NCI-H1105 (cell line): ENCODE measurements at regions not wholly inside any gene's neighbourhood (a gene's known extent, or its start where the extent isn't known, plus 50 kb on each side); places are given as distances from the start of the nearest gene placed in this dataset.

Experiments used
- DNase-seq: peaks from one replicate; lab custom pipeline; 2025; lab: John Stamatoyannopoulos, UW

DNA sequence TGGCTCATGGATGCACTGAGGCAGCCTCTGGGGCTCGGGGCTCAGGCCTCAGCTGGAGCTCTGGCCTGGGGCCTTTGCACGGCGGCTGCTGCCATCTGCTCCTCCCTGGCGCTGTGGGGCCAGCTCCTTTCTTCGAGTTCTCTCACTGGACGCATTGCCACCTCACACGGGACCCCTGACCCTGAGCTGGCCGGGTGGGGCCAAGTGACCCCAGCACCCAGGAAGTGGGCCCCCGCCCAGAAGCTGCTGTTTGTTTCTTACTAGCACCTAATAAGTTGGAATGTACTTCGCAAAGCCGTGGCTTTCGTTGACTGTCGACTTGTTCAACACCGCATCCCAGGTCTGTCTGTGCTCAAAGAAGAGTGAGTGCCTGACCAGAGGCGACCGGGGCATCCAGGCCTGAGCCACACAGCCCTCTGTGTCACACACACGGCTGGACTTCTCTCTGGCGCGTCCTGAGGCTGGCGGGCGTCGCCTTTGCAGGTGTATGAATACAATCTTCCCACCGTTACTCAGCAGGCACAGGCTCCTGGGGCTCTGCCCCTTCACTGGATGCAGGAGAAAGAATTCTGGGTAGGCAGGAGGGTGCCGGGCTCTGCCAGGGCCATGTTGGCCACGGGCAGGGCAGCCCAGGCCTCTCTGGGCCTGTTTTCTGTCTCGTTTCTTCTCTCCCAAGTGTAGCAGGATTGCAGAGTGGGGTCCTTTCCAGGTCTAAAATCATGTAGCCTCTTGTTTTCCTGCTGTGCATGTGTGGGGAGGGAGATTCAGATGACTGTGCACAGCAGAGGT is 112.9 kb downstream of the DLL1 start:
- no peak for DNase-seq

DNA sequence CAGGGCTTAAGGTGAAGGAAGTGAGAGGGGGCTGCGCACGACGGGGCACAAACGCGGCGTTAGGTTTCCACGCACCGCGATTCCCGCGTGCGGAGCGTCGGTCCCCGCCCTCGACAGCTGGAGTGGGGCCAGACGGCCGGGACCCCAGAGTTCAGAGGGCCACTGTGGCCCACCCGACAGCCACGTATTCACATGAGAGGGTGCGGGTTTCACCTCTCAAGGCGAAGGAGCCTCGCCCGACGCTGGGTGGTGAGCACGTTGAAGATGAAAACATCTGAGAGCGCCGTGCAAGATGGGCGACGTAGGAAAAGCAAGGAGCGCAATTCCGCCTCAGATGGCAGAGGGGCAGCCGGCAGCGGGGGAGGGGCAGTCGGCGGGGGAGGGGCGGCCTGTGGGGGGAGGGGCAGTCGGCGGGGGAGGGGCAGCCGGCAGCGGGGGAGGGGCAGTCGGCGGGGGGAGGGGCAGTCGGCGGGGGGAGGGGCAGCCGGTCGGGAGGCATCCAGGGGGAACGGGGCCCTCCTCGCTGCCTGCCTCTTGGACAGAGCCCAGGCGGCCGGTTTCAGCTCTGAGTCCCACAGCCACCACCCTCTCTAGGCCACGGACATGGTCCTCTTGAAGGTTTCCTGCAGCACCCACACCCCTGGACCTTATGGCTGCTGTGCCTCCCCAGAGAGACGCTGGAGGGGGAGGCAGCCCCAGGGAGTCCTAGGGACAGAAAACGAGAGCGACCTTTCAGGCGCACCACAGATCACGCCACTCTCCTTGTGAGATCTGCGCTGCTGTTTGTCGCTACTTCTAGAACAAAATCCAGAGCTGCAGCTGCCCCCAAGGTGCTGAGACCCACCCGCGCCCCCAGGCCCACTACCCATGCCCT is 113.7 kb downstream of the DLL1 start:
- no peak for DNase-seq

DNA sequence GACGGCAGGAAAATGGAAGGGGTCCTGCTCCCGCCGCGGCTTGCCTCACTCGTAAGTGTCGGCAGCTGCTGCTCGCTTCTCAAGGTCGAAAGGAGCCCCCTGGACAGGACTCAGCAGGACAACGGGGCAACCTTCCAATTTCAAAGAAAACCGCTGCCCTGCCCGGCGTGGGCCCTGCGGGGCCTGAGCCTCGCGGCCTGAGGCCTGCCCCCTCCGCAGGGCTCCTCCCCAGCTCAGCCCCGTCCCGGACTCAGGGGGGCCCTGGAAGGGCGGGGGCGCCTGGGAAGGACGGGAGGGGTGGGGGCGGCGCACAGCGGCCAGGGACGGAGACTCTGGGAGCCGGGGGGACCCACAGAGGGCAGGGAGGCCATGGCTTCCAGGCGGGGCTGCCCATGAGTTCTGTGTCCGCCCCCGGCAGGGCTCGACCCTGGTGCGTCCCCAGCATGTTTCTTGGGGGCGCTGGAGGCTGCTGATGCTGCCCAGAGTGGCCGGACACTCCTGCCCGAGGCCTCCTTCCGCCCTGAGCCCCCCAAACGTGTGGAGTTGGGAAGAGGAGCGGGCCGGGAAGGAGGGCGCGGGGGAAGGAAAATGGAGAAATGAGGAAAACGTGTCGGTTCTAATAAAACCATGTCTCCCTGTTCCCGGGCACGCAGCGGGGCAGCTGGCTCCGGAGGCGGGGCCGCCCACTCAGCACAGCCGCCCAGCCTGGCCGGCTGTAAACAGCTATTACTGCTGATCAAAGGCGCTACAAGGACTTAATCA is 114.6 kb downstream of the DLL1 start:
- no peak for DNase-seq

DNA sequence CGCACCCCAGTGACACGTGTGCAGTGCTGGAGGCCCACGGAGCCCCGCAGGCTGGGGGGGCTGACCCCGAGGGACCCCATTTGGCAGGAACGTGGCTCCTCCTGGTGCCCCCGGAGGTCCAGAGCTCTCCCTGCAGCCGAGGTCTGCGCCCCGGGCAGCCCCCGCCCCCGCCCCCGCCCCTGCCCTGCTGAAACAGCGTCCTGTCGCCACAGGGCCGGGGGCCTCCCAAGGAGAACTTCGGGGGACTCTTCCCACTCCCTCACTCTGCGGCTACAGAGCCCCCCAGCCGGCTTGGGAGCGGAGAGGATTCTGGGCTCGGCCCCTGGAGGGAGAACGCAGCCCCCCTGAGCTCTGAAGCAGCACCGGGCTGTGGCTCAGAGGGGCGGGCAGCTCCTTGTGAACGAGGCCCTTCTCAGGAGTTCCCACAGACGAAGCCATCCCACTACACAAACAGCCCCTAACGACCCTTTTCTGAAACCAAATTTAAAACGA is 115.2 kb downstream of the DLL1 start:
- DNase-seq, result no peak

GRCh38 chr6:170174771-170175643 is 115.9 kb downstream of the DLL1 start:
- no peak for DNase-seq

- no peak for DNase-seq
These were observed 116.6 kb downstream of the DLL1 start for GRCh38 chr6:170174124-170174770.

GRCh38 chr6:170173335-170173881 is 117.5 kb downstream of the DLL1 start:
- DNase-seq, result no peak

DNA sequence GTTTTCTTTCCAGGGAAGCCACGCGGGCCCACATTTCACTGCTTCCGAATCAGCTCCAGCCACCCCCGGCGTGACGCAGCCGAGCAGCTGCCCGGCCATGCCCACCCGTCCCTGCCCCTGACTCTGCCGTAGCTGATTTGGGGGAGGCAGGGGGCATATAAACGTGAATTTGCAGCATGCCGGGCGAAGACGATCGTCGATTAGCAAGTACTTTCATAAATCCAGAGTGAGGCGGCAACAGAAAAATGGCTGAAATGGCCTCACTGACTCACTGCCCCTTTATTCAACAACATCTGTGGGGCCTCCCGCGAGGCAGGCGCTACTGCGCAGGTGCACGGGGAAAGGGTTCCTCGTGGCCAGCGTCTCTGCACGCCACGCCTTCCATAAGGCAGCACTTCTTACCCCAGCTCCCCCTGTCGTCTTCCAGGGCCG is 118.0 kb downstream of the DLL1 start:
- no peak for DNase-seq

DNA sequence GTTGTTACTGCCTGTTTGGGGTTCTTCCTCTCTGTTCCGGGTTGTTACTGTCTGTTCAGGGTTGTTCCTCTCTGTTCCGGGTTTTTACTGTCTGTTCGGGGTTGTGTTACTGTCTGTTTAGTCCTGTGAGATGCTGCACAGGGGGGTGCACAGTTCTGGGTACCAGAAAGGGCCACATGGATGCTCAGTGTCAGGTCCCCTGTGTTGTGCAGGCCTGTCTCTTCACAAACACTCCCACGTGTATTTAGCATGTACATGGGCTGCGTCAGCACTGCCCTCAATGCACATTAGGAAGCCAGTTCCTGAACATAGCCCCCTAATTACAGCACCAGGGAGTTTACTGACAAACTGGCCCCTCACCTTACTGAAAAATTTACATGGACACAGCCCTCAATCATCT is 118.5 kb downstream of the DLL1 start:
- no peak for DNase-seq

DNA sequence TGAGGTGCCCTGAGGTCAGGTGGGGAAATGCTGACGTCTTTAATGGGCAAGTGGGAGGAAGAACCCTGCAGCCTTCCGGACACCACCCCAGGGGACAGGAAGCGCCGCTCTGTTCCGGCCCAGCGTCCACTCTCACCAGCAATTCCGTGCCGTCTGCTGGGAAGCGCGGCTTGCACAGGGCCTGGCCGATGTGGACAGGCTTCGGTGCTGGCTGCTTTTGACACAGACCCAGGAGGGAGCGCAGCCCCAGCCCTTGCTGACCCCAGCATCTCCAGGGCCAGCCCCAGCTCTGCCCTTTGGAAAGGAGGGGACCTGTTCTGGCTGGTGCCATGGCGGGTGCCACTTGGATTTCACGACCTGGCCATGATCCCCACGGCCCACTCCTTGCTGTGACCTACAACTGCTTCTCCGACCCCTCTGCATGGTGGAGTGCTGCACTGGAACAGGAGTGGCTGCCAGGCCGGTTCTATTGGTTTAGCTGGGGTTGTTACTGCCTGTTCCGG is 123.2 kb downstream of the DLL1 start:
- no peak for DNase-seq

DNA sequence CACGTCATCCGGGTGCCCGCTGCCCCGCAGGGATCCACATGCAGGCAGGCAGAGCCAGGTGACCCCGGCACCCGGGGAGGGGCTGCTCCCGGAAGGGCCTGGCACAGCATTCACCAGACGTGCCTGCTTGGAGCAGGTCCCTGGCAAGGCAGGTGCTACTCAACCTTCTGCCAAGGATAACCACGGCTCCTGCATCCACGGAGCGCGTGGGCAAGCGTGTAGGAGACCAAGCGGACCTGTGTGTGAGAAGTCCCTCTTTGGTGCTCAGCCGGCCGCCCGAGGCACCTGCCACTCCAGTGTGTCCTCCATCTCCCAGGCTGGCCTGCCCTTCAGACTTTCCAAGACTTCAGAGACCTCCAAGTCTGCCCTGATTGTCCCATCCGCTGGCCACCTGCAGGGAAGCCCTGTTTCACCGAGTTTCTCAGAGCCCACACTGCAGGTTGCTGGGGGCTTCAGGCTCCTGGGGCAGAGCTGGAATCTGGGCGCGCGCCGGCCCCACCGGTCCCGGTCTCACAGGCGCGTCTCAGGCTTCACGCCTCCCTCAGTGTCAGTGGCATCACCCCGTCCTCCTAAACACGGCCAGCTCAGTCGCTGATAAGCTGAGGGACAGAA is 124.3 kb downstream of the DLL1 start:
- no peak for DNase-seq

DNA sequence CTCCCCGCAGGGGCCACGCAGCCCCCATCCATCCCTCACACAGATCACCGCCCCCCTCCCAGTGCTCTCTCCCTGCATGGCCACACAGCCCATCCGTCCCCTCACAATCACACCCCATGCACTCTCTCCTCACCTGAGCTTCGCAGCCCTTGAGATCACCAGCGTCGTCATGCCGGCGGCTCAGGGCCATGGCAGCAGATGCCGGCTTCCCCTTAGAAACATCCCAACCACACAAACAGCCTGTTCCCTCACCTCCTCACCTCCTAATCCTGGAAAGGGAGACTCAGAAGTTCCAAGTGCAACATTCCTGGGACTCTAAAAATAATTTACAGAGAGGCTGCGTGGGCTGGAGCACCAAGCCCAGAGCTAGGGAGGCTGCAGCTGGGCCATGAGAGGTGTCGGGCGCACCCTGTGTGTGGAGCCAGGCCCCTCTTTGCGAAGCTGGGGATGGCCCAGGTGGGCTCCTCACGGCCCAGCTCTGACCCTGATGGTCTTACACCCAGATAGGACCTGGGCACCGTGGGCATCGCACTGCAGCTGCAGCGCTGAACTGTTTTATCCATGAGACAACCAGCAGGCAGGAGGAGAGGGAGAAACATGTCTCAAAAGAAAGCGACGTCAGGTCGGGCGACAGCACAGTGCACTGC is 125.3 kb downstream of the DLL1 start:
- DNase-seq, result no peak

- no peak for DNase-seq
These were observed 125.8 kb downstream of the DLL1 start for GRCh38 chr6:170165085-170165470.

DNA sequence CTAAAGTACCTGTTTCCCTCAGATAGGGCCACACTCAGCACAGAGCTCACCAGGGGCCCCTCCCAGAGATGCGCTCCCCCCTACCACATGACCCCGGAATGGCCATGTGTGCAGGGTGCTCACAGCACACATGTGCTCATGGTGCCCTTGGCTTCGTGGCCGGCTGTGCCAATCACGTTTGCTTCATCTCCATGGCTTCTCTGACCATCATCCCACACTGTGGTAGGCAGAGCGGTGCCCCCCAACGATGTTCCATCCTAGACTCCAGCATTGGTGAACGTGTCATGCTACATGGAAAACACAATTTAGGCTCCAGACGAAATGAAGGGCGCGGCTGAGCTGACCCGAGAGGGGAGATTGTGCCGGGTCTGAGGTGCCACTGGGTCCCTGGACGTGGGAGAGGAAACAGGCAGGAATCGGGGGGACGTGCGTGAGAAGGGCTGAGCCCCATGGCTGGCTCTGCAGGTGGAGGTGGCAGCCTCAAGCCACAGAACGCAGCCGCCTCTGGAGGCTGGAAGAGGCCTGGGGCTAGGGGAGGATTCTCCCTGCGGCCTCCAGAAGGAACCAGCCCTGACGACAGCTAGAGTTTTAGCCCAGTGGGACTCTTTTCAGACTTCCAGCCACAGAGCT is 126.5 kb downstream of the DLL1 start:
- DNase-seq, result no peak

- no peak for DNase-seq
These were observed 127.3 kb downstream of the DLL1 start for GRCh38 chr6:170163405-170164170.

- no peak for DNase-seq
These were observed 128.0 kb downstream of the DLL1 start for GRCh38 chr6:170162775-170163404.

- DNase-seq, result no peak
These were observed 128.7 kb downstream of the DLL1 start for GRCh38 chr6:170162011-170162774.
